KOPT-K1 (cell line): ENCODE measurements at regions not wholly inside any gene's neighbourhood (a gene's known extent, or its start where the extent isn't known, plus 50 kb on each side); places are given as distances from the start of the nearest gene placed in this dataset.
"Not testable (repeated sequence)": the region's sequence is repeated elsewhere in the genome, so short reads cannot be mapped to it uniquely, and the experiment has no call there.

Experiments
- H3K27ac ChIP-seq: fragments of 200-600 bp; sonication (generic); 2 replicates; pipeline ENCODE4 v1.5.1; 2016; ENCODE audit warnings: antibody characterized with exemption, mild to moderate bottlenecking, low read depth, low read length; ENCODE audit not compliant: poor library complexity, severe bottlenecking
- H3K36me3 ChIP-seq: fragments of 200-600 bp; sonication (generic); 2 replicates; pipeline ENCODE4 v1.5.1; 2017; ENCODE audit warnings: antibody characterized with exemption, mild to moderate bottlenecking, low read length, moderate library complexity; ENCODE audit not compliant: insufficient read depth
- H3K9me3 ChIP-seq: fragments of 200-600 bp; sonication (generic); 2 replicates; pipeline ENCODE4 v1.5.1; 2017; ENCODE audit warnings: antibody characterized with exemption, low read length, mild to moderate bottlenecking; ENCODE audit not compliant: insufficient read depth, poor library complexity, severe bottlenecking

- H3K27ac ChIP-seq = no peak overlapping the region
- no peaks in the 10 kb centered on the region for H3K36me3 ChIP-seq
These were observed 157.8 kb upstream of the TTC29 start for GRCh38 chr4:147103403-147103946.

DNA sequence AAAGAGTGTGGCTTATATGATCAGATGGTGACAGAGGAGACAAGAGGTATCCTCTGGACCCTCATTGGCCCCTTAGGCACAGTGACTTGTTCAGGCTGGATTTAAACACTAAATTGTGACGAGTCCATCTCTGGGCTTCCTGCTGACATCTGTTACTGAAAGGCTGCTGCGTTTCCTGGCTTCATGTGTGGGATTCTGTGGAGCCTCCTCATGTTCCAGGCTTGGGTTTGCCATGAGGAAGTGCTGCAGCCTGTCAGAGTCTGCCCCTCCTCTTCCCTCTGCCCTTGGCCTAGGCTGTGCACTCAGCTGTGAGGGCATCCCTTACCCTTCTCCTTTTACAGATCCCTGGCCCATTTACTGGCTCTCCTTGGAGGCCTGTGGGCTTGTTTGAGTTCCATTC is 159.1 kb upstream of the TTC29 start:
- H3K27ac ChIP-seq = no peak overlapping the region
- no peaks in the 10 kb centered on the region for H3K9me3 ChIP-seq
- H3K36me3 ChIP-seq = no peaks in the 10 kb centered on the region

More at GRCh38 chr4:147103403-147103946, 157.8 kb upstream of the TTC29 start:
- H3K9me3 ChIP-seq = no peaks in the 10 kb centered on the region

- H3K27ac ChIP-seq = no peak overlapping the region
- H3K36me3 ChIP-seq = no peaks in the 10 kb centered on the region
- H3K9me3 ChIP-seq = no peaks in the 10 kb centered on the region
These were observed 162.7 kb upstream of the TTC29 start for GRCh38 chr4:147108409-147108808.

DNA sequence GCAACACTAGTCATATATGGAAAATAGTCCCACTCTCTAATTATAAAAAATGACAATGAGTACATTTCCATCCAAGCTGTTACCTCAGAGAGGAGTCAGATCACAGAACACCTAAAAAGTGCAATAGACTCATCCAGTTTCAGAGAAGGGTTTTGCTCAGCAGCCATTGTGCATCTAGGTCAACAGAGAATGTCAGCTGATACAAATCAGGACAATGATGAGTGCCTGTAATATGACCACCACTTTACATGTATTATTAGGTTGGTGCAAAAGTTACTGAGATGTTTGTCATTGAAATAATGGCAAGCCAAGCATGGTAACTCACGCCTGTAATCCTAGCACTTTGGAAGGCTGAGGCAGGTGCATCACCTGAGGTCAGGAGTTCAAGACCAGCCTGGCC is 164.1 kb upstream of the TTC29 start:
- Histone ChIP-seq H3K27ac (no peak overlapping the region), H3K36me3 (no peaks in the 10 kb centered on the region), H3K9me3 (no peaks in the 10 kb centered on the region)

DNA sequence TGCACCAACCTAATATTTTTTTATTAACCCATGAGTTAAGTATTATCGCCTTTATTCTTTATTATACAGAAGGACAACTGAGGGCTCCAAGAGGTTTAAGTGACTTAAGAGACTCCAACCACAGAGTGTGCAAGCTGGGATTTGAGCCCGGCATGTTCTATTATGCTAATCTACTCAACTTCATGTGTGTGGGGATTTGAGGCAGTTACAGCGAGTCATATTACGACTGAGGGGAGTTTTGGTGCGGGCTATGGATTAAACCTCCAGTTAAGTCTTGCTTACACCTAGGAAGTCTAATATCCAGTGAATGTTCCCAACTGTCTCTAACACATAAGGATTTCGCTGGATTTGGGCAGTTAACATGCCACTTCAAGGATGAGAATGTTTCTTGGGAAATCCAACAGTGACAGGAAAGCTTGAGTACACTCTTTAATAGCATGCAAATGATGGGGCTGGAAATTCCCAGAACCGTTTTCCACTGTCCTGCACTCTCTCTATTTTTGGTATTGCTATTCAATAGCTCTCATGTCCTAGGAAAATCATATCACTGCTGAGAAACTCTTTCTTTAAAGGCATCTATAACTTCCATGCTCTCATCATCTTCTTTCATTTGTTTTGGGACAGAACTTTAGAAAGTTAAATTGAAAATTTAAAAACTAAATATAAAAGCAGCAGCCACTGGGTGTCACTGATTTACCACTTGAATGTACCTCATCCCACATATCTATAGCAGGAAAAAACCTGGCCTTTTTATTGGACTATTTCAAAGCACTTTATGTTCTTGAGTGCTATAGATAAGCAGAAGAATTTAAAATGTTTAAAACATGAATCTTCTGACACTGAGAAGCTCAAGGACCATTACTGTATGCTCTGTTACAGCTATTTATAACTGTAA is 165.1 kb upstream of the TTC29 start:
- H3K9me3 ChIP-seq = no peaks in the 10 kb centered on the region
- H3K36me3 ChIP-seq = no peaks in the 10 kb centered on the region
- H3K27ac ChIP-seq = no peak overlapping the region

DNA sequence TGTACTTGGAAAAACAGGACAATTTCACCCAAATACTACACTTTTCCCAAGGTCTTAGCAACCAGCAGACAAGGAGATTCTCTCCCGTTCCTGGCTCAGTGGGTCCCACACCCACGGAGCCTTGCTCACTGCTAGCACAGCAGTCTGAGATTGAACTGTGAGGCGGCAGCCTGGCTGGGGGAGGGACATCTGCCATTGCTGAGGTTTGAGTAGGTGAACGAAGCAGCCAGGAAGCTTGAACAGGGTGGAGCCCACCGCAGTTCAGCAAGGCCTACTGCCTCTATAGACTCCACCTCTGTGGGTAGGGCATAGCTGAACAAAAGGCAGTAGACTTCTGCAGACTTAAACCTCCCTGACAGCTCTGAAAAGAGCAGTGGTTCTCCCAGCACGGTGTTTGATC is 166.5 kb upstream of the TTC29 start:
- H3K36me3 ChIP-seq, H3K27ac ChIP-seq, H3K9me3 ChIP-seq: not testable (repeated sequence)

GRCh38 chr4:147117431-147117830 is 171.8 kb upstream of the TTC29 start:
- no peak overlapping the region for H3K27ac ChIP-seq
- no peaks in the 10 kb centered on the region for H3K9me3 ChIP-seq
- no peaks in the 10 kb centered on the region for H3K36me3 ChIP-seq

- Histone ChIP-seq H3K9me3 (no peaks in the 10 kb centered on the region), H3K27ac (no peak overlapping the region), H3K36me3 (no peaks in the 10 kb centered on the region)
These were observed 172.9 kb upstream of the TTC29 start for GRCh38 chr4:147118528-147118927.

DNA sequence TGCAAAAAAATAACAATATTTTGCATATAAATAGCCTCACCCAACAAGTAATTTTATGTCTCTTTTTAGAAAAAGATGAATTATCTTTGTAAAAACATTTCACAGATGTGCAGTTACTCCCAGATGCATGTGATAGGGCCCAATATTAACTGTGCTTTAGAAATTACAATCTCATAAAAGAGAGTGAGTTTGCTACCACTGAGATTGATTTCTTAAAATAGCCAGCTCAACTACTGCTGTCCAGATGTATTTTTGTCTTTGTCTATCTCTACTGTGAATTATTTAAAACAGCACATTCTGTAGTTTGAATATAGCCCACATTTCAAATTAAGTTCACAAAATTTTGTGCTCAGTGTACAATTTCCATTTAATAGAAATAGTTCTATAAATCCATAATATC is 177.0 kb upstream of the TTC29 start:
- H3K27ac ChIP-seq = no peak overlapping the region
- H3K36me3 ChIP-seq = no peaks in the 10 kb centered on the region

GRCh38 chr4:147123146-147123545 is 177.5 kb upstream of the TTC29 start:
- Histone ChIP-seq H3K27ac (no peak overlapping the region), H3K9me3 (no peaks in the 10 kb centered on the region), H3K36me3 (no peaks in the 10 kb centered on the region)

More for the DNA sequence above, 177.0 kb upstream of the TTC29 start:
- no peaks in the 10 kb centered on the region for H3K9me3 ChIP-seq

- Histone ChIP-seq H3K9me3 (no peaks in the 10 kb centered on the region), H3K36me3 (no peaks in the 10 kb centered on the region), H3K27ac (no peak overlapping the region)
These were observed 183.1 kb upstream of the TTC29 start for GRCh38 chr4:147128787-147129186.

GRCh38 chr4:147129687-147130086 is 184.0 kb upstream of the TTC29 start:
- Histone ChIP-seq H3K27ac (no peak overlapping the region), H3K36me3 (no peaks in the 10 kb centered on the region), H3K9me3 (no peaks in the 10 kb centered on the region)

DNA sequence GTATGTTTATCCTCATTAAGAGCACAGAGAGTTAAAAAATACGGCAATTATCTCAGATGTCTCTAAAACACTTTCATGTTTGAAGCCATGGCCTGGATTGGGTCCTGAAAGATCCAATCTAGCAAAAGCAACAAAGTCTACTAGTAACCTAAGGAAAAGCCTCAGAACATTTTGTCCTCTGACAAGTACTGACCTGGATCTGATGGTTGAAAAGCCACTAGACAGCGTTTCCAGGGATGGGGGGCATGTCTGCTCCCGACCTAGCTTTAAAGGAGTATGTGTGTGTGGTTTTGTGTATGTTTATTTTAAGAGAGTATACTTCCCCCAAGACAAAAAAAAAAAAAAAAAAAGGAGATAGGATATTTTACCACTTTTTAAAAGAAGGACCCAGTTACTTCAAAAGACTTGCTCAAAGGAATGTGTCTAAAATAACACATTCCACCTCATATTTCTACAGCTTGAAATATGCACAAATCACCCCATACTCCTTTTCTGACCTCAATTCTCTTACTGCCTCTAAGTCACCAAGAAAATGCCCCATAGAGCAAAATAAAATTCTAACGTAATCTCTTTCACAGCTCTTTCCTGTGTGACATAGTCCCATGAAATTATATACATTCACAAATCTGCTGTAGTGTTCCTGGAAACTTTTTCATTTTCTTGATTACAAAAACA is 189.0 kb upstream of the TTC29 start:
- no peak overlapping the region for H3K27ac ChIP-seq
- no peaks in the 10 kb centered on the region for H3K36me3 ChIP-seq
- H3K9me3 ChIP-seq = no peaks in the 10 kb centered on the region

- H3K36me3 ChIP-seq = no peaks in the 10 kb centered on the region
- no peak overlapping the region for H3K27ac ChIP-seq
- H3K9me3 ChIP-seq = no peaks in the 10 kb centered on the region
These were observed 190.6 kb upstream of the TTC29 start for GRCh38 chr4:147136310-147136709.

DNA sequence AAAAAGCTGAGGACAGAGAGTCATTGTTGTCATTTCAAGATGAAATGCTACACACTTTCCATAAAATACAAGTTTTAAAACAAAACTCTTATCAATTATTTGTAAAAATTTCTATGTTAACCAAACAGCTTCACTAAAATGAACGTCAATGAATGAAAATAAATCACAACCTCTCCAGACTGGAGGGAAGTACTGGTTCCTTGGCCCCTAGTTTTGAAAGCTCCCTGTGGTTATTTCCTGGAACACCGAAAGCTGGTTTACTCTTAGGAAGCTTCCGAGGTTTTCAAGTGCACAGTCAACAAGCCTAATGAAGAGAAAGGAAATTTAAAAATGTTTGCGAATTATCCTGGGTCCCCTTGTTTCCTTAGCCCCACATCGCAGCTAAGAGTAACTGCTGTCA is 191.1 kb upstream of the TTC29 start:
- Histone ChIP-seq H3K27ac (no peak overlapping the region), H3K36me3 (no peaks in the 10 kb centered on the region), H3K9me3 (no peaks in the 10 kb centered on the region)
